ENCODE measurements at regions not wholly inside any gene's neighbourhood (a gene's known extent, or its start where the extent isn't known, plus 50 kb on each side); places are given as distances from the start of the nearest gene placed in this dataset.

DNA sequence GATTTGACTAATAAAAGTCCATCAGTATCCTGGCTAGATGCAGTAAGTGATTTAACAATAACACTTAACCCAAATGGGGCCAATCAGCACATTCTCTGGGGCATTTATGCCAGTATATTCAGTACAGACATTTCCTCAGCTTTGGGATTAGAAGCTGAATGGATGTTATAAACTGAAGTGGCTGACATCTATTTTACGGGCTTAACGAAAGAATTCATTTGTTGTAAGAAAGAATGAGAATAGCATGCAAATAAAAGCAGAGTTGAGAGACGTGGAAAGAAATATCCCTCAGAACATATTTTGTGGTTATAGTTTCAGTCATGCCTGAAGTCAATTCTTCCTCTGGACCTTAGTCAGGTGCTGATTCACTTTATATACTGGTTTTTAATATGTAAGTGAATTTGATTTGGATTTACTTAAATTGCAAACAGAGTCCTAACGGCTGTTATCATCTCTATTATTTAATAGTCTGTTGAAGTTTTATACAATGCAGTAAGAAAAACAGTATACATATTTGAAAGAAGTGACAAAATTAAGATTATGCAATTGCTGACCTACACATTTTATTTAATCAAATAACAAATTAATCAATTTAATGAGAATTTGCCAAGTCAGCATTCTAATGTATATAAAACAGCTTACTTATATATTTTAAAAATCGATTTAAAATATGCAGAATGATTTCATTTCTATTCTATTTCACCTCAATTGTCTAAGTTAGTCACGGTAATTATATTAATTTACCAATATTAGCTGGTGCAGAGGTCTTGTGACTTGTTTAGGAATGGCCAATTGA is 513.9 kb upstream of the CADM2 start:
- TF ChIP-seq, protein P1, sequence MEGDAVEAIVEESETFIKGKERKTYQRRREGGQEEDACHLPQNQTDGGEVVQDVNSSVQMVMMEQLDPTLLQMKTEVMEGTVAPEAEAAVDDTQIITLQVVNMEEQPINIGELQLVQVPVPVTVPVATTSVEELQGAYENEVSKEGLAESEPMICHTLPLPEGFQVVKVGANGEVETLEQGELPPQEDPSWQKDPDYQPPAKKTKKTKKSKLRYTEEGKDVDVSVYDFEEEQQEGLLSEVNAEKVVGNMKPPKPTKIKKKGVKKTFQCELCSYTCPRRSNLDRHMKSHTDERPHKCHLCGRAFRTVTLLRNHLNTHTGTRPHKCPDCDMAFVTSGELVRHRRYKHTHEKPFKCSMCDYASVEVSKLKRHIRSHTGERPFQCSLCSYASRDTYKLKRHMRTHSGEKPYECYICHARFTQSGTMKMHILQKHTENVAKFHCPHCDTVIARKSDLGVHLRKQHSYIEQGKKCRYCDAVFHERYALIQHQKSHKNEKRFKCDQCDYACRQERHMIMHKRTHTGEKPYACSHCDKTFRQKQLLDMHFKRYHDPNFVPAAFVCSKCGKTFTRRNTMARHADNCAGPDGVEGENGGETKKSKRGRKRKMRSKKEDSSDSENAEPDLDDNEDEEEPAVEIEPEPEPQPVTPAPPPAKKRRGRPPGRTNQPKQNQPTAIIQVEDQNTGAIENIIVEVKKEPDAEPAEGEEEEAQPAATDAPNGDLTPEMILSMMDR (IDR thresholded peaks at IDR 0.05), result no peak
- TF ChIP-seq POLR2A (IDR thresholded peaks at IDR 0.05), result no peak

Measured in body of pancreas (tissue), 4 donors.